NCI-H2196 treated with DMSO at 0.1 percent for 48 hours (cell line): ENCODE measurements at regions not wholly inside any gene's neighbourhood (a gene's known extent, or its start where the extent isn't known, plus 50 kb on each side); places are given as distances from the start of the nearest gene placed in this dataset.
"Not testable (repeated sequence)": the region's sequence is repeated elsewhere in the genome, so short reads cannot be mapped to it uniquely, and the experiment has no call there.

Experiments used
- DNase-seq: peaks from one replicate; lab custom pipeline; 2025; ENCODE audit not compliant: unreplicated experiment; lab: John Stamatoyannopoulos, UW

DNA sequence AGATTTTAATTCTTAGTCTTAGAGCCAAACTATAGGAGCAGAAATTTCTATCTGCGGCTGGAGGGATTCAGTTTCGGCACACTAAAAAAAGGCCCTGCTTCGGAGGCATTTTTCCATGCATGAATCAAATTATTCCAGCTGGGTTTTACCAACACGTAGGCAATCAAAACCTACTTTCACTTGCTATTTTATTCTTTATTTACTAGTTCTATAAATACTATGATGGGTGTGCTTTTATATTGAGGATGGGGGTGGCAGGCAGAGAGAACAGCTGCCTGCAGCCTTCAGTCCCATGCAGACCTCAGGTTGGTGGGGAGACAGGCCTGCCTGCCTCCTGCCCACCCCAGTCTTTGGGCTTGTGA, 609.8 kb downstream of the BCOR start:
- no peak for DNase-seq

DNA sequence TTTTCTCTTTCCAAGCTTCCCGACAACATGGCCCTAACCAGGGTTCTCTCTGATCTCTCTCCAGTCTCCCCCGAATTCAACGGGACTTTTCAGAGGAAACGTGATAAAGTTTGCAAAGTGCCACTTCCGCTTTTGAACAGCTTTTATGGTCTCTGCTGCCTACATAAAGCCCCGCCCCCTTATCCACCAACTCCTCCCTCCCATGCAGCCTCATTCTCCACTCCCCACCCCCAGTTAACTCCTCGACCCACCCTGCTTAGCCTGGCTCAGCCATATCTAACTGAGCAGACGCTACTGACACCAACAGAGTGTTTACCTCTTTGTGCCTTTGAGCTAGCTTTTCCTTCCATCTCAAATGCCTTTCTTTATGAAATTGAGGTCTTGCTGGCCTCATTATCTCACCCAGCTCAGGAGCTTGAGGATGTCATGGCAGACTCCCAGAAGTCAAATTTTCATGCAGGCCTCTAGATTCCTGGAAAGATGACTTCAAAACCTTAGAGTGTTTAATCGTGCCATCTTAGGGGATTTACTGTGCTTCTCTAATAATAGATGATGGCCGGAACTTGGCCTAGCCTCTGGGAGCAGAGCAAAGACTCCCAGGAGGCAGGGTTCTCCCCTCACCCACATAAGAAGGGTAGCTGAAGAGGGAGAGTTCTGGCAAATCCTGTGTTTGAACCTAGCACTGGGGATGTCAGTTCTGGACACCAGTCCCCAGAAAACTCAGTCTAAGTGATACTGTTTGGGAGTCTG, 606.0 kb downstream of the BCOR start:
- DNase-seq: no peak

DNA sequence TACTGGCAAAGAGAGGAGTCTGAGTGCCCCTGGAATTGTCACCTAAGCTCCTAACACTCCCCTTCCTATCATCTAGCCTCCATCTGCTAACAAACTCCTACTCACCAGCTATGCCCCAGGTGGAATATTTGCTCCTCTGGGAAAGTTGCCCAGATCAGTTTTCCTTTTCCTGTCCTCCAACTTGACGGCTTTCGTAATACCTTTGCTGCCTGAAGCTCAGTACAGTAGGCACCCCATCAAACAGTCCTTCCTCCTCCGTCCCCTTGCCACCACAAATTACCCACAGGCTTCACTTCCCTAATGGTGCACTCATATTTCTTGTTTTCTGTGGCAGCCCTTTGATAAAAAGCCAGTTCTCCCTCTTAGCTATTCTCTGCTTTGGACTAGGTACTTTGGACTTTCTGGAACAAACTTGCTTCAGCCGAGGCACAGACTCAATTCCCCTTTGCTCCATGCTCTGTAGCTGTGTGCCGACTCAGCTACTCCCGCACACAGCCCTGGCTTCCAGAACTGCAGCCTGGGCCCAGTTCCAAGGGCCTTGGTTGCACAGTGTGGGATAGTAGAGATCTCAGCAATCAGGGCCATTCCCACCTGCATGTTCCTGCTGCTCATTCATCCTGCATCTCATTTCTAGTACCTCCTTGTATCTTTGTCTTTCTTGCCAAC, 605.1 kb downstream of the BCOR start:
- DNase-seq: no peak

DNA sequence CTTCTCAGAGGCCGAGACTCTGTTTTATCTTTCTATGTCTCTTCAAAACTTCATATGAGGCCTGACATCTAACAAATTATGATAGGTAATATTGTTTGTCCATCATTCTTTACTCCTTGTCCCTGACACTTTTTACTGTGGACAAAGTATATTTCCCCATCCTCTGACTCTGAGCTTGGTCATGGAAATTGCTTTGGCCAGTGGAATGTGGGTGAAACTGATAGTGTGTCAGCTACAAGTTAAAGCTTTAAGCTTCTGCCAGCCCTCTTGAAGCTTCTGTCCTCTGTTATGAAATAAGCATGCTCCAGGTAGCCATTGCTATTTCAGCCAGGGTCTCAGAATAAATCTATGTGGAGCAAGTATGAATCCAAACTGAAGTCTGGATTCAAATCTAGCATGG, 604.6 kb downstream of the BCOR start:
- no peak for DNase-seq

DNA sequence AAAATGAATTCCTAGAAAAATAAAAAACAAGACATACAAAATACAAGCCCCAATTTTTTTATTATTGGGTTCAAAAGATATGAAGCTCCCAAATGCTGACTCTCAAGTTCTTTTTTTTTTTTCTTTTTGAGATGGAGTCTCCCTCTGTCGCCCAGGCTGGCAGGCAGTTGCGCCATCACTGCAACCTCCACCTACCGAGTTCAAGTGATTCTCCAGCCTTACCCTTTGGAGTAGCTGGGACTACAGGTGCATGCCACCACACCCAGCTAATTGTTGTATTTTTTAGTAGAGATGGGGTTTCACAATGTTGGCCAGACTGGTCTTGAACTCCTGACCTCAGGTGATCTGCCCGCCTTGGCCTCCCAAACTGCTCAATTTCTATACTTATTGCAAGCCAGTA, 600.6 kb downstream of the BCOR start:
- not testable (repeated sequence) for DNase-seq

DNA sequence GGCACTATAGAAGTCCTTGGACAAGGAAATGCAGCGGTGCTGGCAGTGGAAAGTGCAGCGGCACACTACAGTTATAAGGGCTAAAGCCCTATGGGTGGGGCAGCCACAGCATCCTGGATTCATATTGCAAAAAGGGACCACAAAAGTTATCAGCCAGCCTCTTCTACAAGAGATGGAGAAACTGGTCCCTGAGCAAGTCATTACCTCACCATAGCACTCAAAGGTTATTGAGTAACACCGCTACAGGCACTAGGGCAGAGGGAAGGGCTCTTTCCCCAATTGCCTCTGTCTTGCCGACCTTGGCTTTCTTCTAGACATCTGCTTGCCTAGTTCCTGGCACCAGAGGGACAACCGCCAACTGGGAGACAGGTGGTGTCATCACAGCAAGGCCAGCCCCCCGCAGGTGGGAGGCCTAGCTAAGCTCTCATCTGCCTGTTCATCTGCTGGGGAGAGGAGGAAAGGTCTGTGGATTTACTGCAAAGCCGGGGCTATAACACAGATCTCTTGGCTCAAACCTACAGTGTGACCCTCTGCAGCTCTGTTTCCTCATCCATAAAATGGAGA, 600.0 kb downstream of the BCOR start:
- no peak for DNase-seq

DNA sequence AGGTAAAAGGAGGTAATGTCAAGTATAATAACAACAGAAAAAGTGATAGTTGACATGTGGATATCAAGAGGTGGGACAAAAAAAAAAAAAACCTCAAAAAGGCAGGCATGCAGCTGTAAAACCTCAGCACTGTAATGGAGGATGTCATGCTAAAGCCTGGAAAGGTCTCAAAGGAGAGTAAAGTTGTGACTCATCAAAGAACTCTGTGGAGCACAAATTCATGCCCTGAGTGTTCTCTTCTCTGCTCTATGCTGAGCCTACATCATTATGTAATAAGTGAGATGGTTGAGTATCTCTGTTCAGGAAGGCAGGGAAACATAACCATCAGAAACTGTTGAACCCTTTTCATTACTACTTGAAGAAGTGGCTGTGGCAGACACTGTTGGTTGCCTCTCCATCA, 597.8 kb downstream of the BCOR start:
- no peak for DNase-seq

DNA sequence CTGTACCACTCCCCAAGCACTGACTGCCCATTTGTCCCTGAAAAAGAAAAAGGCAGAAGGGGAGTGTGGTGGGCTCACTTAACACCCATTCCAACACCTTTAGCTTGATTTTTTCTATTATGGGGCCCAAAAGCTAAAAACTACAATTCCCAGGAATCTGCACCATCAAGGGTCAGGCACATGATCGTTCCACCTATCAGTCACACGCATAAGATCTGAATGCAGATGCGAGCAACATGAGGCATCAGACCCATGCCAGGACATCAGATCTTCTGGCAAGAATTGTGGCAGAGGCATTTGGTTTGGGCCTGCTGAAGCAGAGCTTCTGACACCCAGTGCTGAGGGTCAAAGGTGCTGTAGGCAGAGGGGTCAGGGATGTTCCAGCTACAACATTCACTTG, 595.9 kb downstream of the BCOR start:
- DNase-seq: no peak

DNA sequence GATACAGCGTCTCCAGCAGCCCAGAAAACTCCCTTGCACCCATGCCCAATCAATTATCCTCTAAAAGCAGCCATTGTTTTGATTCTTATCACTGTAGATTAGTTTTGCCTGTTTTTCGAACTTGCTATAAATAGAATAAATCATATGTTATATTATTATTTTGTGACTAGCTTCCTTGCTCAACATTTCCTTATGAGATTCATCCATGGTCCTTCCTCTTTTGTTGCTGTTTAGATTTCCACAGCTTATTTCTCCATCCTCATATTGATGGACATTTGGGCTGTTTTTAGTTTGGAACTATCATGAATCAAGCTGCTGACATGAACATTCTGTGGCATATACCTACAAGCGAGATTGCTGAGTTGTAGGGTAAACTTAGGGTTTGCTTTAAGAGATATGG, 595.3 kb downstream of the BCOR start:
- DNase-seq: no peak

DNA sequence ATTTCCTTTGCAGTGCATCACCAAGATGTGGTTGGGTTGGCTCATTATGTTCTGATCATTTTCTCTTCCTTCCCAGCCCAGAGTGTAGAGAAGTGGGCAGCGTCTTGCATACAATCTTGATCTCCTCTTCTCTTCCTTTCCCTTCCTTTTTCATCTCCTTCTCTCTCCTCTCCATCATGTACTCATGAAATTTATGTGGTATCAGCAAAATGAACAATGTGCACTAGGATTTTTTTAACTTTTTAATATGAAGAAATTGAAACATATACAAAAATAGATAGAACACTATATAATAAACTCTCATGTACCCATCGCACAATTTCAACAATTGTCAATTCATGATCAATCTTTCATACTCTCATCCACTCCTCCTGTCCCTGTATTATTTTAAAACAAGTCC, 593.5 kb downstream of the BCOR start:
- no peak for DNase-seq

DNA sequence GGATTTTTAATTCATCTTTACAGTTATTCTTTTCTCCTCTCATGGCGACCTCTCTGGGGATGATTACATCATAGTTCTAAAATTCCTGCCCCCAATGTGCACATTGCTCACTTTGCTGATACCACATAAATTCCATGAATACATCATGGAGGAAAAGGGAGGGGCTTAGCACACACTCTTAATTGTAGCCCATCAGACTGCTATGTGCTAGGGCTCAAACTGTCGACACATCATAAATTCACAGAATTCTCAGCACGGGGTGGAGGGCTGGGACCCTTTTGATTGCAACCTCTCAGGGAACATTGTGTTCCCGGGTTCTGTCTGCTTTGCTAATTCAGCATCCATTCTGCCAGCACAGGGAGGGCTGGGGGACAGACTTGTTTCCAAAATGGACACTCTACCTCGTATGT, 592.9 kb downstream of the BCOR start:
- DNase-seq: no peak

DNA sequence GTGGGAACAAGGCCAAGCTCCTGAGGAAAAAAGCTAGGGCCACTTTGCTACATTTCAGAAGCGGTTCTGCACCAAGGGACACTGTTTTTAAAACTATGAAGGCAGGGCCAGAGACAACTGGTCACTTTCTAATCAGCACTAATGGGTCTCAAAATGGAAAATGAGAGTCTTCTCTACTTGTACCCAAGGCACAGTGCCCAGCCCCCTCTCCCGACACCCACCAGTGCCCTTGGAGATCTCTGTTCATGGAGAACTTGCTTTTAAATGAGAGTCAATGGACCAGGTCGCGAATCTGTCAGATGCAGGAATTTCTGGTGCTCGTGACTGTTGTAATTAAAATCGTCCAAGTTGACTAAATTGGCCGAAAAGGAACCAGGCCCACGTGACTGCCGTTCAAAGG, 591.6 kb downstream of the BCOR start:
- DNase-seq: no peak

DNA sequence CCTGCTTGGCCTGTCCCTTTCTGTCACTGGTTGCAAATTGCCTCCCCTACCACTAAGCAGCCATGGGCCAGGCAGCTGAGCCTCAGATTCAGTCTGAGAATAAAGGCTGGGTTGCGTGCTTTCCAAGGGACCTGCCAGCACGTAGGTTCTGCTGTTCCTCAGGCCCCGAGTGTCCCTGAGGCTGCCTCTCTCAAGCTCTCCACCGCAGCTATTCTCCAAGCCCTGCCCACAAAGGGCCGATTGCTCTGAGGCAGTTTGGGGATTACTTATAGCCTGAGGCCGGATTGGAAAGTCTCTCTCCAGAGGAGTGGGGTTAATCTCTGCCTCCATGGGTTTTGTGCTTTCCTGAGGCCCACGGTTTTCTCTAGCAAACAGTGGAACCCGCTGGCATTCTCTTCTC, 590.7 kb downstream of the BCOR start:
- DNase-seq: no peak

DNA sequence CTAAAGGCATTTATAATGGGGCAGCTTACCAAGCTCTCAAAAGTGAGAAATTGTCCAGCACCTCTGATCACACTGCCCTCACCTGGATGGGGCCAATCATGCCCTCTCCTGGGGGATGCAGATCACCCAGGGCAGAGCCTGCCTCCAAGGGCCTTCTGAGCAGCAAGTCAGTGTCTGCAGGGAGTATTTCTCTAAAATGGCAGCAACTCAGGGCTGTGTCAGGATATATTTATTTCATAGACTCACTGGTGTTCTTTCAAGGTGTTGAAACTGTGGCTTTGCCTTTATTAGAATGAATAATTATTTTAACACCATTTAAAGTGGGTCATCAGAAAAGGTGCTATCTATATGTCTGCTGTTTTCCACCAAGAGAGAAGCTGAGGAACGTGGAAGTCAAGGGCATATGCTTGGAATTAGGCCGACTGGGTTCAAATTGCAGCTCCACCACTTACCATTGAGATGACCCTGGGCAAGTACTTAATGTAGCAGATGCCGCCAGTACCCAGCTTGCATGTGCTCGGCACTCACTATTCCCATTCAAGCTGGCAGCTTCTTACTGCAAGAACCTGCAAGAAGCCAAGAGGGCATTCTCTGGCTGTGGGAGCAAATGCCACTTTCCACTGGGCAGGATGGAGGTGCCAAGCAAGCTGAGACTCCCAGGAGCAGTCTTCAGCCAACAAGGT, 590.0 kb downstream of the BCOR start:
- no peak for DNase-seq

DNA sequence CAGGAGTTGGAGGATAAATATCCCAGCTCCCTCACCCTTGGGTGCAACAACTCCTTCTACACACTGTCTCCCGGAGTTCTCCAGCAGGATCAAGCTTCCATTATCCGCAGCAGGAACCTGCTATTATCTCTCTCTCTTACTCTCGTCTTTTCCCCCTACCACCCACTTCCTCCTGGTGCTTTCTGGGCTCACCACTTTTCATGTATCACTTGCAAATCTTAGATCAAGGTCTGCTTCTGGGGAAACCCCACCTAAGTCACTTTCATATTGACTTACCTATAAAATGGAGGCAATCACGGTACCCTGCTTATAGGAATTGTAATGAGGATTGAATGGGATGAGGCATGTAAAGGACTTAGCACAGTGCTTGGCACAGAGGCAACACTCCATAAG, 589.5 kb downstream of the BCOR start:
- no peak for DNase-seq

DNA sequence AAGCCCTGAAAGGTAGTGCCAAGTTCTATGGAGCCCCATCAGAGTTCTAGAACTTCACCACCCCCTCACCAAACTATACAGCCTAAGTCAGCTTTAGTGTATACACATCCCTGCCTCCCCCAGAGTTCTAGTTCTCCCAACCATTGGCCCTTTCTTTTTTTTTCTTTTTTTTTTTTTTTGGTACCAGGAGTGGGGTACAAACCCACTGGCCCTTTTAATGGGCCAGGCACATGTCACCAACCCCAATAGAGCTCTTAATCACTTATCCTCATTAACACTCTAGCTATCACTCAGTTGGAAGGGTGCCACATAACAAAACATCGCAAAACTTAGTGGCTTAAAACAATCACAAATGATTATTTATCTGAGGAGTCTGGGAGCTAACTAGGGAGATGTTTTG, 588.6 kb downstream of the BCOR start:
- no peak for DNase-seq

DNA sequence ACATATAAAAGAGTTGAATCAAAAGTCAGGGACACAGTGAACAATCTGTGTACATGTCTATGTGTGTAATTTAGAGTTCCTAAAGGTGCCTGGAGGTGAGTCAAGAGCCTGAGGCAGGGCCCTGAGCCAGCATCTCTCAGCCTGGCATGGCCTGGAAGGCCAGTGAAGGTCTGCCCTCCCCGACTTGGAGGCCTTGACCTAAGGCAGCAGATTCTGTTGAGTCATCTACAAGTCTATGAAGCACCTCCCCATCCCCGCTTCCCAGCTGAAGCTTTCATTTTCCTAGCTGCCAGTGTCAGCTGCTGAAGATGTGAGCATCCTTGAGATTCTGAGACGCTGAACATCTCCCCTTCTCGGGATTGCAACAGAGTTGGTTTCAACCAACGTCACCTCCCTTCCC, 583.9 kb downstream of the BCOR start:
- no peak for DNase-seq

DNA sequence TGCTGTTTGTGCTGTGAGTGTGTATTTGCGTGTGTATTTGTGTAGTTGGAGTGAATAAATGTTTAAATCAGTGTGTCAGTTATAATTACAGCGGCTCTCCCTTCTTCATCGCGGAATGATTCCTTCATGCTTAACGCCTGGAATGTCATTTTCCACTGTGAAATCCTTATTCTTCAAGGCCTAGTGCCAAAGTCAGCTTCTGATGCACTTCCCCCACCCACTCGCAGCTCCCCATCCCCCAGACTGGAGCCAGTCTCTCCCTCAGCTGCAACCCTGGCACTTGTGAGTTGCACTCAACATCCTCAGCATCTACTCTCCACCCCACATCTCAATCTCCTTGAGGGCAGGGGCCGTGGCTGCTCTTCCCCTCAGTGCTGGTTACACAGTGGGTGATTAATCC, 583.0 kb downstream of the BCOR start:
- DNase-seq: no peak

DNA sequence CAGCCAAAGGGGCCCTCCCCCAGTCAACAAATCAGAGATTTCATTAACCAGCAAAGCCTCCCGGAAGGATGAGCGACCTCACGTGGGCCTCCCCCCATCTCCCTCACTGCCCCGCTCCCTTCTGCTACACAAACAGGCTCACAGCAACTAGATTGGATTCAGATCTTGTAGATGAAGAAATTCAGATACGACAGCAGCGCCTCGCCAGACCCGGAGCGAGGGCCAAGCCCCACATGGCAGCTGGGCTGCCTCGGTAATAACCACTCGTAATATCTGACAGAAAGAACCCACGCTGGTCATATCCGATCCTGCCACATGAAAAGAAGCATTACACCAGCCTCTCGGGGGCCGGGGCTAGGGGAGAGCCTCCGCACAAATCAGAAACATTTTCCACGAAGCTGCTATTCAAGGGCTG, 581.3 kb downstream of the BCOR start:
- no peak for DNase-seq

DNA sequence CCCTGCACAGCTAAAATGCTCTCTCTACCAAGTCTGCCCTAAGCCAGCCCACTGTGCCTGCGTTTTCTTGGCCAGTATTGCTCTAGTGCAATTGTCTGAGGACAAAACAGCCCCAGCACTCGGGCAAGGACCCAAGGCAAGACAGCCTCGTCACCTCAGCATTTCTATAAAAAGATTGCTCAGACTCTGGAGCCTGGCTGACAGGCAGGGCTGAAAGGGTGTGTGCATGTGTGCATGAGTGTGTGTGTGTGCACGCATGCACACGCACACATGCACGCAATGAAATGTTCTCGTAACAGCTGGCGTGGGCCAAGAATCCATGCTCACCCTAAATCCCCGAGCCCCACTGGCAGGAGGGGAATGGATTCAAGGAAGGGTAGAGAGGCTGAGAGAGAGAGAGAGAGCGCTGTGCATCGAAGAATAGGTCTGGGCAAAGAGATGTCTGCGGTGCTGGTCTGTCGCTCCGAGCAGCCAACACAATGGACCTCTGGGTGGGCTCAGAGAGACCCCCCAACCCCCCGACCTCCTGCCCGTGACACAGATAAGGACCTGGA, 579.2 kb downstream of the BCOR start:
- no peak for DNase-seq

DNA sequence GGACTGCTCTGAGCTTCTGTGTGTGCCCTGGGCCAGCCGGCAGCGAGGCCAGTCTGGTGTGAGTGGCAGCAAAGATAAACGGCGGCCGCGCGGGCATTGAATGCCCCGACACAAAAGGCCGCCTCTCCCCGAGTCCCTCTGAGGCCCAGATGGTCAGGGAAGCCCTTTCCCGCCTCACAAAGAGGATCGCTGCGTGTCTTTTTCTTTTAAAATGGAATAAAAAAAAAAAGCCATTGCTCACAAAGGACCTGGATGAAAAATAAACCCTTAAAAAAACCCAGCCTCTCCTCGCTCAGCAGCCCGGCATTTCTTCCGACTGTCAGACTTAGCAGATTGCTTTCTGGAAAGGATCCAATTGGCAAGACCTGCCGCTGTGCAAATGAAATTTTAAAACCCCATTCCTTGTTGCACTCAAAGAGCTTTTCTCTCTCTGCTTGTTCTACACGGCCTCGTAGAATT, 578.7 kb downstream of the BCOR start:
- no peak for DNase-seq
